ENCODE measurements at regions not wholly inside any gene's neighbourhood (a gene's known extent, or its start where the extent isn't known, plus 50 kb on each side); places are given as distances from the start of the nearest gene placed in this dataset.

GRCh38 chr16:74165566-74166080 is 131.0 kb upstream of the PSMD7 start:
- TF ChIP-seq POLR2A (IDR thresholded peaks at IDR 0.05; ENCODE audit: low read depth, low read length), result no peak
- TF ChIP-seq POLR2AphosphoS5 (IDR thresholded peaks at IDR 0.05; ENCODE audit: low read depth, low read length), result no peak
- TF ChIP-seq TAF1 (IDR thresholded peaks at IDR 0.05; ENCODE audit: borderline replicate concordance, low read depth, low read length), result no peak
